NCI-H1105 (cell line): ENCODE measurements at regions not wholly inside any gene's neighbourhood (a gene's known extent, or its start where the extent isn't known, plus 50 kb on each side); places are given as distances from the start of the nearest gene placed in this dataset.

Source experiments
- DNase-seq: peaks from one replicate; lab custom pipeline; 2025; lab: John Stamatoyannopoulos, UW

DNA sequence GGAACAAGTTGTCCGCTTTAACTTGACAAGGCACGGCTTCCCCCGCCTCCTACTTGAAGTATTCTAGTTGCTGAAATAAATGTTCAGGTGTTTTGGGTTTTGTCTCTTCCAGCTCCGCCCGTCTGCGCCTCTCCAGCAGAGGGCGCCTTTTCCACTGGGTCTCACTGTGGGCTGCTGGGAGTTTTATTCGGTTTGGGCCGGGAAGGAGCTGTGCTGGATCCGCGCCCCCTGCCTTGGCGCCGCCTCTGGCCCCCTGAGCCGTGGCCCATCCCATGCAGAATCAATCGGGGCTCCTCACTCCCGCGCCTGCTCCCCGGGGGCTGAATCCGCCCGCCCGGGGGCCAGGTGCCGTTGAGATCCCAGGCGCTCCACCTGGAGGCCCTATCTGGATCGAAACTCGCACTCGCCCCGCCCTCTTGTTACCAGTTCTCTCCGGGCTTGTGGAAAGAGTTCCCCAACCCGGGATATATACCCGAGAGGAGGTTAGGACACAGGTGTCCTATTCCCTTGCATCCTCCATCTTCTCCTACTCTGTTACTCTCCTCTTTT is 51.0 kb upstream of the TCF21 start:
- peak; percentile 63 for DNase-seq
